ENCODE measurements at regions not wholly inside any gene's neighbourhood (a gene's known extent, or its start where the extent isn't known, plus 50 kb on each side); places are given as distances from the start of the nearest gene placed in this dataset.
"Not testable (repeated sequence)": the region's sequence is repeated elsewhere in the genome, so short reads cannot be mapped to it uniquely, and the experiment has no call there.

DNA sequence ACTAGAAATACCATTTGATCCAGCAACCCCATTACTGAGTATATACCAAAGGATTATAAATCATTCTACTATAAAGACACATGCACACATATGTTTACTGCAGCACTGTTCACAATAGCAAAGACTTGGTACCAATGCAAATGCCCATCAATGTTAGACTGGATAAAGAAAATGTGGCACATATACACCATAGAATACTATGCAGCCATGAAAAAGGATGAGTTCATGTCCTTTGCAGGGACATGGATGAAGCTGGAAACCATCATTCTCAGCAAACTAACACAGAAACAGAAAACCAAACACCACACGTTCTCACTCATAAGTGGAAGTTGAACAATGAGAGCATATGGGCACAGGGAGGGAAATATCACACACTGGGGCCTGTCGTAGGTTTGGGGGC lies 106.0 kb downstream of the SPATA18 start:
- DNase-seq: not testable (repeated sequence)

DNA sequence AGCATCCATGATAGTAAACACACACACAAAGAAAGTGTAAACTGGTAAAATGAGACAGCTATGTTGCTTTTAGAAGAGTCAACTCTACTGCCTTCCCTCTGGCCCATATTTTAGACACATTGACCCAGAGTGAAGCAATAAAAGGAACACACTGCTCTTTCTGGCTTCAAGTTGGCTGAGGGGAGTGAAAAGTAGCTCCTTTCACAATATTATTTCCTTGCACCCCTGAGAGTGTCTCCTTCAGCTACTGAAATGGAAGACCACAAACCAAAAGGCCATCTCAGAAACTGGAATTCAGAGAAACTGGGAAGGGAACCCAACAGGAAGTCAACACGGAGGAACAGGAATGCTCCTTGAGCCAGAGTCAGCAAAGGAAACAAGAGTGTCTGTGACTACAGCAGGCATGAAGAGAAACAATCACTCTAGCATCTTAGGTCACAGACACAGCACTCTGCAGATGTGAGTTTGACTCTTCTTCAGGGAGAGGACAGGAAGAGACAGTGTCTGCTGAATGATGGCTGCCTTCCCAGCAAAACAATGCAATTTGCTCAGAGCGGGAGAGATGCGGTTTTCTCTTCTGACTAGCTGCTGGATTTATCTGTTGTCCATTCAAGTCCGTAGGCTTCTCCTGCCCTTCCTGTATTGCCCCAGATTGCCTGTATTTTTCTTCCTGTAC lies 106.7 kb downstream of the SPATA18 start:
- DNase-seq: peak; percentile 22

GRCh38 chr4:52160859-52161258 lies 109.8 kb downstream of the SPATA18 start:
- no peak for DNase-seq

- no peak for DNase-seq
Observed at GRCh38 chr4:52164116-52164515, 113.0 kb downstream of the SPATA18 start.

GRCh38 chr4:52172166-52172565 lies 121.1 kb downstream of the SPATA18 start:
- no peak for DNase-seq

DNA sequence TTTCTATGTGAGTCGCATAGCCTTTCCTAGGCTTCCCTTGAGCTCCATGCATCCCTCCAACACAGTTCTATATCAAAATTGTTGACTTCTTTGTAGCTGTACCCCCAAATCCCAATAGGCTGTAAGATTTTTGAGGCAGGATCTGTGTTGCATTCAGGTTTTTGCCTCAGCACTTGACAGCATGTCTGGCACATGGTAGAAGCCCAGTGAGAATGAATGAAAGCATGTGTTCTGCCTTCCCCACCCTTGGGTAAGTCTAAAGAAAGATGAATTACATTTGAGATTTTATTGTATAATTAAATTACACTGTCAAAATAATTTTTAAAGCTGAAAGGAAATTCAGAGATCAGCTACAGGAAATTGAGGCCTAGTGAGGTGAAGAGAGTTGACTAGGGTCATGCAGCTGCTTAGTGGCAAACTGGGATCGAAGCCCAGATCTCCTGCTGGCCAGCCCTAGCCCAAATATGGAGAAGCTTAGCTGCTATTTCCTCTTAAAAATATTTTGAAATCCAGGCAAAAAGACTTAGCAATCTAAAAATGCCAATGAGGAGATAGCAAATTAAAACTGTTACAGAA lies 122.5 kb downstream of the SPATA18 start:
- peak; percentile 55 for DNase-seq

GRCh38 chr4:52187603-52188002 lies 136.5 kb downstream of the SPATA18 start:
- no peak for DNase-seq

DNA sequence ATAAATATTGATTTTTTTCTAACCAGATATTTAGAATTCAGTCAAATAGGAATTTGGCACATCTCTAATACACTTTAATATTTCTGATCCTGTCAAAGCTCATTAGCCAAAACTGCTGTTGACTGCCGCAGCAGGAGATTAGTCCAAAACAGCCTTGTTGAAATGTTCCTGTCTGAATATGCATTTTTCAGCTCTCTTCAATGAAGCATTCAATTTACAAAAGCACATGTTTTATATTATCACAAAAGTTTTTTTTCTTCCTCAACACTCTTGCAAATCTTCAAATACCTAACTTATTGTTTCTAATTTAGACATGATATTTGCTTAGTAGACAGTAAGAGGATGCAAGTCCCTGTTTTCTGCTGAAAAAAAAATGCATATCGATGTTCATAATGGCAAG lies 140.9 kb downstream of the SPATA18 start:
- DNase-seq: no peak

- no peak for DNase-seq
Observed at GRCh38 chr4:52192721-52193135, 141.6 kb downstream of the SPATA18 start.

GRCh38 chr4:52195869-52196268 lies 144.8 kb downstream of the SPATA18 start:
- DNase-seq: no peak

GRCh38 chr4:52196606-52197130 lies 145.6 kb downstream of the SPATA18 start:
- DNase-seq: no peak

GRCh38 chr4:52197306-52197705 lies 146.2 kb downstream of the SPATA18 start:
- DNase-seq: peak; percentile 53

DNA sequence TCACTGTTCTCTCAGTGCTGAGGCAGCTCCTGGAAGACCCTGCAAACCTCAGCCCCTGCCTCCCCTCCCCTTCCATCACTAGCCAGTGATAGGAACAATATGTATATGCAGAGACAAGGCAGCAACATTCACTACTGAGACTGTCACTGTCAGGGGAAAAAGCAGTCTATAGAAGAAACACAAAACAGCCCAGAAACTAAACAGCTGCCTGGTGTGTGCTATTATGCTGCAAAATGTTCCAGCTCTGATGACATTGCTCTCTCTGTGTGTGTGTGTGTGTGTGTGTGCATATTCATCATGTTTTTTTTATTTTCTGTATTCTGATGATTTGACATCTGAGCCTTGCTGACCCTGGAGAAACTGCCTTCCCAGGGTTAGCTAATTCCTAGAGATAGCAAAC lies 147.2 kb downstream of the SPATA18 start:
- DNase-seq: peak; percentile 24

GRCh38 chr4:52199574-52200338 lies 148.7 kb downstream of the SPATA18 start:
- peak; percentile 86 for DNase-seq

DNA sequence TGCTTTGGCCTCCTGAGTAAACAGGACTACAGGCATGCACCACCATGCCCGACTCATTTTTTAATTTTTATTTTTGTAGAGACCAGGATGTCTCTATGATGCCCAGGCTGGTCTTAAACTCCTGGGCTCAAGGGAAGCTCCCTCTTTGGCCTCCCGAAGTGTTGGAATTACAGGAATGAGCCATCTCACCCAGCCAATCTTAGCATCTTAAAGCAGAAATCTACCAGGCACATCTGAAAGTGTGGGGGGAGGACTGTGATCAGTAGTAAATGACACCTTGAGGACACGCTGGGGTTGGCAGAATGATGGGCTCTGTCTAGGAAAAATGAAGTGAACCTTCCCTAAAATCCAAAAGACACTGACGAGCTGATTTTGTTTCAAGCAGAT lies 149.2 kb downstream of the SPATA18 start:
- DNase-seq: no peak

DNA sequence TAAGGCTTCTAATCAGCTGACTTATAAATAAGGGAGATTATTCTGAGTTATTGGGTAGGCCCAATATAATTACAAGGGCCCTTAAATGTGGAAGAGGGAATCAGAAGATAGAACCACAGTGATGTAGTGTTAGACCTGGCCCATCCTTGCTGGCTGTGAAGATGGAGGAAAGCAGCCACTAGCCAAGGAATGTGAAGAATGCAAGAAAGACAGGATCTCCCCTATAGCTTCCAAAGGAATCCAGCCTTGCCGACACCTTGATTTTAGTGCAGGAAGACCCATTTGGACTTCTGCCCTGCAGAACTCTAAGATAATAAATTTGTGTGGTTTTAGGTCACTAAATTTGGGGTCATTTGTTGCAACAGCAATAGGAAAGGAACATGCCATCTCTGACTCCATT lies 150.6 kb downstream of the SPATA18 start:
- DNase-seq: no peak

GRCh38 chr4:52202251-52202779 lies 151.2 kb downstream of the SPATA18 start:
- no peak for DNase-seq

DNA sequence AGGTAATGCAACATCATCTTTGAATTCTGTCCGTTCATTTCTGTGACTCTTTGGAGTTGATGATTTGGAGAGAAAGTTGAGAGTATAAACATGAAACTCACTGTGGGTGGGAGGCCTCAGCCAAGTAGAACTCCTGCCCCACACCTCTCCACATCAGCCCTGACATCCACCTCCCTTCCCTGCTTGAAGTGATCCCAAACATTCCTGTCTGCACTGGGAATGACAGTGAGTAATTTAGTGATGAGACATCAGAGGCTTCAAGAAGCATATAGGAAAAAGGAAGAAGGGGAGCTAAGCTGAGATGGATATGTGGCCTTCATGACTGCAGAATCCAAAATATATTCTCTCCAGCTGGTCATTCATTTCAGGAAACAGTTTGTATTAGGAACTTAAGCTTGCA lies 151.8 kb downstream of the SPATA18 start:
- peak; percentile 44 for DNase-seq

DNA sequence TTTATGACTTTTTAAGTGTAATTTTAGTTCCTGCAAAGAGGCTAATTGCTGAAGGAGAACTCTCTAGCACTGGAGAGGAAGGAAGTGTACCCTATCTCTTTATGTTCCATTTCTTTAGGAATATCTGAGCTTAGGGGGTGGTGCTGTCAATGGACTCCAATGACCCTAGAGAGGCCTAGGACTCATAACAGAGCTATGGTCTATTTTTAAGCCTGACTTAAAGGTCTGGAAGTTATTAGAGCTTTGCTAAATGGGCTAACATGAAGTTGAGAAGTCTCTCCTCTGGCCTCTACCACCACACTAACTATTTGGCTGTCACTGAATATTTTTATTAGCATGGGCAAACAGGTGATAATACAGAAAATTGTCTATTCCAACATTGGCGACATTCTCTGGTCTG lies 152.2 kb downstream of the SPATA18 start:
- no peak for DNase-seq

DNA sequence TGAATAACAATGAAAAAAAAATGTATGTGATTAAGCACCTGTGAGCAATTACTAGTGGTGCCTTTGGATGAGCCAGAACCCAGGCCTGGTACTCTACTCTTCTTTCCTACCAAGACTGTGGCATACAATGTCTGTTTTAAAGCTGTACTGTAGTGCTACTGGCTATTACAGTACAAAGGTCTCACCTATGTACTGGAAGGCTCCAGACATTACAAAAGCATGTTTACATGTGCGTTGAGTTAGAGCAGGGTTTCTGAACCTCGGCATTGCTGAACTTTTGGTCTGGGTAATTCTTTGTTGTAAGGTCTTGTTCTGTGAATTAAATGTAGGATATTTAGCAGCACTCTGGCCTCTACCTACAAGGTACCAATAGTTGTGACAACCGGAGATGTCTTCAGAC lies 153.8 kb downstream of the SPATA18 start:
- no peak for DNase-seq

DNA sequence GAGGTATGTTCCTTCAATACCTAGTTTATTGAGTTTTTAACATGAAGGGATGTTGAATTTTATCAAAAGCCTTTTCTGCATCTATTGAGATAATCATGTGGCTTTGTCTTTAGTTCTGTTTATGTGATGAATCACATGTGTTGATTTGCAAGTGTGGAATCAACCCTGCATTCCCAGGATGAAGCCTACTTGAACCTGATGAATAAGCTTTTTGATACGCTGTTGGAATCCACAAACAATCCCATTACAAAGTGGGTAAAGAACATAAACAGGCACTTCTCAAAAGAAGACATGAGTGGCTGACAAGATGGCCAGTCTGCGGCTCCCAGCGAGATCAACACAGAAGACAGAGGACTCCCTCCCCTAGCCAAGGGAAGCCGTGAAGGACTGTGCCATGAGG lies 156.0 kb downstream of the SPATA18 start:
- DNase-seq: not testable (repeated sequence)

DNA sequence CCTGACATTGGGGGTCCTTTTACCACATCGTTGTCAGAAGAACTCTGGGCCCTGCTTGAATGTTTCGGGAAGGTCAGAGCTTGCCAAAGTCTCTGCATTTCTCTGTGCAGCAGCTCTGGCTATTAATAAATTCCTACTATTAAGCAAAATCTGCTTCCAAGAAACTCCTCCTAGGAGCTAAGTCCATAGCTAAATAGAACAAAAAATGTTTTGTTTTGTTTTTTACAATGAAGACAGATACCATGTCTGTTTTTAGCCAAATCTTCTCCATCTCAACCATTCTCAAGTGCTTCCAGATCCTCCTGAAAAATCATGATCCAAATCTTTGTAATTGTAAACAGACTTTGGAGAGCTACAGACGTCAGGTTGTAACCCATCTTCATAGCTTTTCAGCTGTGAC lies 161.6 kb downstream of the SPATA18 start:
- DNase-seq: no peak

DNA sequence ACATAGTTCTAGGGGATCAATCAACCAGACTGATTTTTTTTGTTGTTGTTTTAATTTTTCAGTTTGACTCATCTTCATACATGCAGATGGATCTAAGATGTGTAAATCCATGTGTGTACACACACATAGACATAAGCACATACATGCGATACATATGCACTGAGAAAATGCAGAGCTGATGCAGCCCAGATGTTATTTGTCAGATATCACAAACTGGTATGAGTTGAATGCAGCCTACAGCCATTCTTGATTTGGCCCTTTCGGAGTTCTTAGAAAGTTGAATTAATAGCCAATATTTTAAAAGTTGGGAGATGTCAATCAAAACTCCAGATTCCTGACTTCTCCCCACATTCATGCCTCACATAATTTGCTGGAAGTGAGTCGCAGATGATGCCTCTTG lies 180.4 kb downstream of the SPATA18 start:
- no peak for DNase-seq
